Activated CD8-positive, alpha-beta memory T cell treated with anti-CD3 and anti-CD28 coated beads for 48 hours (primary cell): ENCODE measurements at regions not wholly inside any gene's neighbourhood (a gene's known extent, or its start where the extent isn't known, plus 50 kb on each side); places are given as distances from the start of the nearest gene placed in this dataset.

Experiments
- DNase-seq, 3 experiments: peaks; one replicate each; pipeline ENCODE4 v3.0.0-alpha.2; 2020; ENCODE audit warnings: low read depth in 2 of 3, low spot score in 2 of 3

DNA sequence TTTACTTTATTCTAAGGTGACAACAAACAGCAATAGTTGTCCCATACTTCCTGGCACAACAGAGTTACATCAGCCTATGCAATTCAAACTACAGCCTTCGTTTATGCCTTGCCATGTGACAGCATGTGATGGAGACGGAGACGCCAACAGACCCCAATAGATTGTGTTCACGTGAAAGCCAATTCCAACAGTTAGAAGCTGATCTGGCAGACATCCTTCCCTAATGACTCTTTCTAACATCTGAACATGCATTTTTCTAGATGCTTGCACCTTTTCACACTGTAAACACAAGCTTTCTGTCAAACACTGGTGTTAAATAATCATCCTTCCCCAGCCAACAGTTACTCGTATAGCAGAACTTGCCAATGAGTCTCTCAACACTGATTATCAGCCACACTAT, 694.4 kb upstream of the ALCAM start:
- no peak for DNase-seq

DNA sequence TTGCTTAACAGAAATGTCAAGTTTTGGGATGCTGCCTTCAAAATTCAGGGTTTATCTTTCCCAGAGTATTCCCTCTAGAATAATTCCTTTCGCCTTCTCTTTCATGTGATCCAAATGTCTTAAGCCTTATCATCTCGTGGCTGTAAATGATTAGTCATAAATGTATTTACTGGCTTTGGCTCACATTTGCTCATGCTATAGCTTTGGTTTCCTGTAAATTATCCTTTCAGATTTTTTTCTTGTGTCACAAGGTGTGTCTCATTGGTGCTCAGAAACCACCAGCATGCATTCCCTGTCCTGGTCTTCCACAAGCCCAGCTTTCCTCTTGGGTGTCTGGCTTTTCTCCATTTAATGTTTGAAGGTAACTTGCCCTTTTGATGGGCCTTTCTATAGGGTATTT, 692.7 kb upstream of the ALCAM start:
- no peak for DNase-seq

GRCh38 chr3:104676241-104676640, 690.5 kb upstream of the ALCAM start:
- DNase-seq, result no peak

GRCh38 chr3:104677932-104678331, 688.8 kb upstream of the ALCAM start:
- DNase-seq, result no peak

DNA sequence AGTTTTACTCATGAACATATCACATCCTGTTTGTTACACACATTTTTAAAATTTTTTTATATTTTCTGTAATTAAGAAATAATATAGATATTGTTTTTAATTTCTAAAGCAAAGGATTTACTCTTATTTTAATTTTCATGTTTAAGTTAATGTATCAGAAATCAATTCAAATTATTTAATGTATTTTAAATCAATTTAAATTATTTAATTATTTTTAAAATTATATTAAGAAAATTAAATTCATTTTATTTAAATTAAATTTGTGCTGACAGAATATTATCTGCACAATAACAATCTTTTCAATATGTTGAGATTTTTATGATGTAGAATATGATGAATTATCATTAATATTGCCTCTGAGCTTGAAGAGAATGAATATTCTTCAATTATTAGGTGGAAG, 681.2 kb upstream of the ALCAM start:
- no peak for DNase-seq

- no peak for DNase-seq
Measured at GRCh38 chr3:104687362-104687761, 679.3 kb upstream of the ALCAM start.

DNA sequence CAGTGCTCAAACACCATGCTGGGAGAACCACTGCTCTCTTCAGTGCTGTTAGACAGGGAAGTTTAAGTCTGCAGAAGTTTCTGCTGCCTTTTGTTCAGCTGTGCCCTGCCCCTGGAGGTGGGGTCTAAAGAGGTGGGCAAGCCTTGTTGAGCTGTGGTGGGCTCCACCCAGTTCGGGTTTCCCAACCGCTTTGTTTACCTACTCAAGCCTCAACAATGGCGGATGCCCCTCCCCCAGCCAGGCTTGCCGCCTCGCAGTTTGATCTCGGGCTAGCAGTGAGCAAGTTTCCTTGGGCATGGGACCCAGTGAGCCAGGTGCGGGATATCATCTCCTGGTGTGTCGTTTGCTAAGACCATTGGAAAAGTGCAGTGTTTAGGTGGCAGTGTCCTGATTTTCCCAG, 670.2 kb upstream of the ALCAM start:
- no peak for DNase-seq

GRCh38 chr3:104711406-104711805, 655.3 kb upstream of the ALCAM start:
- no peak for DNase-seq

DNA sequence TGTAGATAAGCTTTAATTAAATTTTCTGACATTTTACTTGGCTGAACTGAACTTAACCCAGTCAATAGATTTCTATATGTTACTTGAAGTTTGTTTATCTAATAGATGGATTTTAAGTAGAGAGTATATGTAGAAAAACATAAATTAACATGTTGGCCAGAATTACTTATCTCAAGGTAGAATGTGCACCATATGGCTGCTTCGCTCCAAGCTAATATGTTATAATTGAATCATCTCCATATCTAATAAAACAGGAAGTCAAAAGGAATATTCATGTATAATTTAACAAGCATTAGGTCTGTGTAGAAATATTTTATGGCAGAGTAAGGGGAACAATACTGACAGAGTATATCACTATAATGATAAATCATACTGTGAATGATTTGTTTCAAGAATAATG, 650.7 kb upstream of the ALCAM start:
- DNase-seq, result no peak

- no peak for DNase-seq
Measured at GRCh38 chr3:104717828-104718196, 648.9 kb upstream of the ALCAM start.

DNA sequence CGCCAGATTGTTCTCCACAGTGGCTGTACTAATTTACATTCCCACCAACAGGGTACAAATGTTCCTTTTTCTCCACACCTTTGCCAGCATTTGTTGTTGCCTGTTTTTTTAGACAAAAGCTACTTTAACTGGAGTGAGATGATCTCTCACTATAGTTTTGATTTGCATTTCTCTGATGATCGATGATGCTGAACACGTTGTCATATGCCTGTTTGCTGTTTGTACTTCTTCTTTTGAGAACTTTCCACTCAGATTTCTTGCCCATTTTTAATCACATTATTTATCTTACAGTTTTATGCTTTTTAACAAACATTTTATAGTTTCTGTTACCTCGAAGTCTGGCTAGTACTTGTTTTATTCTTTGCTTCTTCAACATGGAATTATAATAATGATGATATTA, 643.7 kb upstream of the ALCAM start:
- DNase-seq, result no peak

DNA sequence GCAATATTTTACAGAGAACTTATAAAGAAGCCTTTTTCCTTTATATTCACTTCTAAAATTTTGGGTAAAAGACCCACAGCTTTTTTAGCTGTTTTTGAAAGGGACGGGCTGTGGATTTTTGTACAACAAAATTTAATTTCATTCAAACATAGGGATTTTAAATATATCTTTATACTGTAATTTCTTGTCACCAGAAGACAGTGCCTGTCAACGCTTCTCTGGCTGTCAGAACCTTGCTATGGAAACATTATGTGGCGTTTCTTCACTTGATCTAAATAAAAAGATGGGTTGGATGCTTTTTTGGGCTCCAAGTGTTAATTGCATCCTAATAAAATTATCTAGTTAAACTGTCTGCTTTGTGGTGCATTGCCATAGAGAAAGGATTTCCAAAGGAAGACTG, 635.6 kb upstream of the ALCAM start:
- no peak for DNase-seq

GRCh38 chr3:104734627-104735026, 632.1 kb upstream of the ALCAM start:
- no peak for DNase-seq

- DNase-seq, result no peak
Measured at GRCh38 chr3:104735691-104736090, 631.0 kb upstream of the ALCAM start.

DNA sequence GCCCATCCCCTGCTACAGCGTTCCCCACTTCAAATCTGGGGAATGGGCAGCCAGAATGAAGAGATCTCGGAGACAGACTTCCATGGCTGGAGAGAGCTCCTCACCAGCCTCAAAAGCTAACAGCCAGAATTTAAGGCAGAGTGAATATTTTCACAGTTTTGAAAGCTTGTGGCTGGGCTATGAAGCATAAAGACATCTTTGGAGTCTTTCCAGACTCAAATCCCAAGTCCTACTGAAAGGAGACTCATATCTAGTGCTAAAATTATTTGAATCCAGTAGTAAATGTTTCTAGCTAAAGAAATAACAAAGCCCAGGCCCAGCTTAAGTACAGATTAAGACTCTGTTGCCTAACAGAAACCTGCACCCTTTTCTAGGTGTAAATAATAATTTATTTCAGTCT, 628.4 kb upstream of the ALCAM start:
- DNase-seq, result no peak

- DNase-seq, result no peak
Measured at GRCh38 chr3:104740874-104741379, 625.8 kb upstream of the ALCAM start.

DNA sequence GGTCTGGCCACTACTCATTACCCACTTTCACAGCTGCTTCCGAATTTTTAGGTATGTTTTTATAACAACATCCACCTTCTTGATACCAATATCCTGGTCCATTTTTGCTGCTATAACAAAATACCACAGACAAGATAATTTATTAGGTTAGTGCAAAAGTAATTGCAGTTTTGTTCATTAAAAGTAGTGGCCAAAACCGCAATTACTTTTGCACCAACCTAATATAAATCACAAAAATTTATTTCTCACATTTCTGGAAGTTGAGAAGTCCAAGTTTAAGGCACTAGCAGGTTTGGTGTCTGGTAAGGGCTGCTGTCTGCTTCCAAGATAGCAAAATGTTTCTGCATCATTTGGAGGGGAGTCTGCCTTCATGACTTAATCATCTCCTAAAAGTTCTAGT, 624.7 kb upstream of the ALCAM start:
- DNase-seq, result no peak

- no peak for DNase-seq
Measured at GRCh38 chr3:104745313-104745712, 621.4 kb upstream of the ALCAM start.

- no peak for DNase-seq
Measured at GRCh38 chr3:104746056-104746455, 620.7 kb upstream of the ALCAM start.

DNA sequence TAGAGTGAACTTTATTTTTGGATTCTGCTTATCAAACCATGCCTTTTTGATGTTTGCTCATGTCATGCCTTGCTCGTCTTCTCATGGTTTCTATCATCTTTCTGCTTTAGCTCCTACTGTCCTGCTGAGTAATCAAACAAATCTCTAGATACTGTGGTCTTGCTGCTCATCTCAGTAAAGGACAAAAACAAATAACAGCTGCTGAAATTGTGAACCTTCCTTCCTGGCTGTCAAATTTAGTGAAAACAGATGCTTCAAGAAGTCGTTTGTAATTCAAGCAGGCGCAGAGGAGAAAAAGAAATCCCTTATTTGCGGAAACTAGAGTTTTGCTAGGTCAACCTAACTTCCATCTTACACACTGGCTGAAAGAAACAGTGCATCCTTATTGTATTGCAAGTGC, 616.1 kb upstream of the ALCAM start:
- DNase-seq, result no peak

GRCh38 chr3:104755791-104756190, 610.9 kb upstream of the ALCAM start:
- no peak for DNase-seq

GRCh38 chr3:104763007-104763406, 603.7 kb upstream of the ALCAM start:
- no peak for DNase-seq

DNA sequence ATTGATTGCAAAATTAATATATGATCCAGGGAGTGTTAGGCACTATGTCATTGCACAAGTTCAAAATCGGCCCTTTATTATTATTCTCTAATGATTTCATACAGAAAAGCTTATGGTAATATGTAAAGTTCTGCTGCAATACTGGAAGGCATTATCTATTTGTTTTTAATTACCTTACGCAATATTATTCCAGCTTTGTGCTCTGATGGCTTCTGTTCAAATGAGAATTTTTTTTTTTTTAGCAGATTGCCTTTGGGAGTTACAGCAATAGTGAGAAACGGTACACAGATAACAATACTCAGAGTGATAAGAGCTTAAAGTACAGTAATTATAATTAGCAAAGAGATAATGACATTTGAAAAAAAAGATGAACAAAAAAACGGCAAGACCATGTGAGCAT, 602.2 kb upstream of the ALCAM start:
- no peak for DNase-seq

DNA sequence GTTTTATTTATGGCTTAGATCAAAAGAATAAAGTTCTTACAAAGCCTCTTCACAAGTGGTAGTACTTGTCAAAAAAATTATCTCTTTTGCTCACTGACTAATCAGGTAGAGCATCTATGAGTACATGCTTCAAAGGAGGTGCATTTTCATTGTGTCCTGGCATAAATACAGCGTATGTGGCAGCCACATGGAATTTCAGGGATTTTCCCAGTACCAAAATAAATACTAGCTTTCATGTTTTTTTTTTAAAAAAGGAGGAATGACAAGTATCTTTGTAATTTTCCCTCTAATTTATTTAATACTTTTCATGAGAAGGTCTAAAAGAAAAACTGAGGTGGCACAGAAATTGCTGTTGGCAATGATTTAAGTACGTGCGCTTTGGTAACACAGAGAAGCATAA, 597.8 kb upstream of the ALCAM start:
- no peak for DNase-seq
